ENCODE measurements at regions not wholly inside any gene's neighbourhood (a gene's known extent, or its start where the extent isn't known, plus 50 kb on each side); places are given as distances from the start of the nearest gene placed in this dataset.

DNA sequence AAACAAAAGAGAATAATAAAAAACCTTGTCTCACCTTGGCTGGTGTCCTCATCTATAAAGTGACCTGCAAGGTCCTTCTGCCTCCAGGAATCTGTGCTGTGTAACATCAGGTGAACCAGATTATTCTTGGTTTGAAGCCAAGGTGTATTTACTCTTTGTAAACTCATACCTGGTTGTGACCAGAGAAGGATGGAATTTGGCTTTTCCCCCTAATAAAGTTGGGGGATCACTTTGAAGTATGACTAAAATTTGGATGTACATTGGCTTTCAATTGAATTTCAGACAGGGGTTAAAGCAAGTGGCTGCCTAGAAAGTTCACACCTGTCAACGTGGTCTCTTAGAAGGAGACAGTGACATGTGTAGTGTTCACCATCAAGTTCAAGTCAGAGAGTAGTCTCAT is 100.1 kb downstream of the SCP2D1 start:
- Histone ChIP-seq H3K9ac (ENCODE audit: low read length in 5 of 5) (no peak overlapping the region), H3K4me1 (ENCODE audit: control insufficient read depth in 5 of 5, insufficient read depth in 5 of 5, low read length in 5 of 5) (no peaks in the 10 kb centered on the region), H3K27ac (ENCODE audit: low read depth, low read length) (no peak overlapping the region), H3K27me3 (ENCODE audit: control insufficient read depth in 5 of 5, insufficient read depth in 4 of 5, low read length in 5 of 5) (no peaks in the 10 kb centered on the region), H3K36me3 (ENCODE audit: control insufficient read depth in 5 of 5, insufficient read depth in 5 of 5, low read length in 5 of 5) (no peaks in the 10 kb centered on the region), H3K4me3 (ENCODE audit: low read depth in 1 of 5, low read length in 5 of 5) (no peak overlapping the region), H3K9me3 (ENCODE audit: control insufficient read depth in 5 of 5, low read length in 5 of 5) (no peaks in the 10 kb centered on the region)

DNA sequence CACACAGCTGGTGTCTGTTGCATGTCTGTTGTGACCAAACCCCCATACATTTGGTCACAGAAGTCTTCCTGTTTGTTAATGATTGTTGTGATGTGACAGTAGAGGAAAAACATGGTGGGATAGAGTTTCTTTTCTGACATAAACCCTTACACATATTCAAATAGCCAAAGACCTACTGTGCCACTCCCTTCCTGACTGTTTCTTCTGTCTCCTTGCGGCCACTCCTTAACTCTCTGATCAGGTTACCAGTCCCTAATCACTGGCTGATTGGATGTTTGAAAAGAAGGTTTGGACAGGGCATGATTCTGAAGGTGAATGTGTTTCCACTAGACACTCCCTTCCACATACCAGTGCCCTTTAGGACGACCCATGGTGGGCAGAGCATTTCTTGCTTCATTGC is 101.2 kb downstream of the SCP2D1 start:
- Histone ChIP-seq H3K9me3 (ENCODE audit: control insufficient read depth in 5 of 5, low read length in 5 of 5) (no peaks in the 10 kb centered on the region), H3K4me1 (ENCODE audit: control insufficient read depth in 5 of 5, insufficient read depth in 5 of 5, low read length in 5 of 5) (no peaks in the 10 kb centered on the region), H3K9ac (ENCODE audit: low read length in 5 of 5) (no peak overlapping the region), H3K36me3 (ENCODE audit: control insufficient read depth in 5 of 5, insufficient read depth in 5 of 5, low read length in 5 of 5) (no peaks in the 10 kb centered on the region), H3K27ac (ENCODE audit: low read depth, low read length) (no peak overlapping the region), H3K27me3 (ENCODE audit: control insufficient read depth in 5 of 5, insufficient read depth in 4 of 5, low read length in 5 of 5) (no peaks in the 10 kb centered on the region), H3K4me3 (ENCODE audit: low read depth in 1 of 5, low read length in 5 of 5) (no peak overlapping the region)

DNA sequence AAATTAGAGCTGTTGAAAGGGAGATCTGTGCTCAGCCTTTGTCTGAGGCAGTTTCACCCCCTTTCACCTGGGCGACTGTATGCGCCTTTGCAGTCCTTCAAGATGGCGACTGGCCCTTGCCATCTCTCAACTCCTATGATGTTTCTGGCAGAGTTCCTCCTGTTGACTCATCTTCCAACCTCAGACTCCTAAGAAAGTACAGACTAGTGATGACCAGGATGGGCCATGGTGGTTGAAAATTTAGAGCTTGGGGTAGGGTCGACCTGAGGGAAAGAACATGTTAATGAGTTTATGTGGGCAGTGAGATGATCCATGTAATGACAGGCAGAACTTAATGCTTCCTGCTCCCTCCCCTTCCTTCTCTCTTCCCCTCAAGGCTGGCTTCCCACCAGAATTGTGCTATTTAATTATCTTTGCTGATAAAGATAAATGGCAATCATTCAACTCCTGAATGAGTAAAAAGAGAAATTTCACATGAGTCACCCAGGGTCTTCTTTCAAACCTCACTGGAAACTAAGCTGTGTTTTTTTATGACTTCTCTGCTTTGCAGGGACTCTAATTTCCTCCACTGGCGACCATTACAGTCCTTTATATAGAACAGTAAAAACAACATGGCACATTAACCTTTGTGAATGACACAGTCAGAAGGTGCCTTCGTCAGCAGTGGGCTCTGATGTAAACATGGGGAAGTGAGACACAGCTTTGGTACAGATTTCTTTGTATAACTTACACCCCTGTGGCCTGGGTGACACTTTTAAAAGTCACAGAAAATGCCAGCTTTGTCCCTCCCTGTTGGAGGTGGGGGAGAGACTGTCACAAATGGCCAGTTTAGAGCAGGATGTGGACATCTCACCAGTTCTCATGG is 103.5 kb downstream of the SCP2D1 start:
- Histone ChIP-seq H3K4me1 (ENCODE audit: control insufficient read depth in 5 of 5, insufficient read depth in 5 of 5, low read length in 5 of 5) (no peaks in the 10 kb centered on the region), H3K4me3 (ENCODE audit: low read depth in 1 of 5, low read length in 5 of 5) (no peak overlapping the region), H3K27ac (ENCODE audit: low read depth, low read length) (no peak overlapping the region)

DNA sequence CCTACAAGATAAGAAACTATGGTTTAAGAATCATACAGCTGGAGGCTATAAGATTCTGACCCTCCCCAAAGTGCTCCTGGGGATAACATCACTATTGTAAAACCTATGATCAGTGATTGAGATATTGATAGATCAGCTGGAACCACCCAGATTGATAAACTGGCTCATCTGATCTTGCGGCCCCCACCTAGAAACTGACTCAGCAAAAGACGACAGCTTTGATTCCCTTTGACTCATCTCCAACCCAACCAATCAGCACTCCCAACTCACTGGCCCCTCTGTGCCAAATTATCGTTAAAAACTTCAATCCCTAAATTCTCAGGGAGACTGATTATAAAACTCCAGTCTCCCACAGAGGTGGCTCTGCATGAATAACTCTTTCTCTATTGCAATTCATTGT is 106.4 kb downstream of the SCP2D1 start:
- Histone ChIP-seq H3K27me3 (ENCODE audit: control insufficient read depth in 5 of 5, insufficient read depth in 4 of 5, low read length in 5 of 5) (no peaks in the 10 kb centered on the region), H3K27ac (ENCODE audit: low read depth, low read length) (no peak overlapping the region), H3K9me3 (ENCODE audit: control insufficient read depth in 5 of 5, low read length in 5 of 5) (no peaks in the 10 kb centered on the region), H3K4me1 (ENCODE audit: control insufficient read depth in 5 of 5, insufficient read depth in 5 of 5, low read length in 5 of 5) (no peaks in the 10 kb centered on the region), H3K36me3 (ENCODE audit: control insufficient read depth in 5 of 5, insufficient read depth in 5 of 5, low read length in 5 of 5) (no peaks in the 10 kb centered on the region), H3K9ac (ENCODE audit: low read length in 5 of 5) (no peak overlapping the region), H3K4me3 (ENCODE audit: low read depth in 1 of 5, low read length in 5 of 5) (no peak overlapping the region)

More for the DNA sequence above, 103.5 kb downstream of the SCP2D1 start:
- Histone ChIP-seq H3K9me3 (ENCODE audit: control insufficient read depth in 5 of 5, low read length in 5 of 5) (no peaks in the 10 kb centered on the region), H3K27me3 (ENCODE audit: control insufficient read depth in 5 of 5, insufficient read depth in 4 of 5, low read length in 5 of 5) (no peaks in the 10 kb centered on the region), H3K9ac (ENCODE audit: low read length in 5 of 5) (no peak overlapping the region), H3K36me3 (ENCODE audit: control insufficient read depth in 5 of 5, insufficient read depth in 5 of 5, low read length in 5 of 5) (no peaks in the 10 kb centered on the region)

- Histone ChIP-seq H3K9ac (ENCODE audit: low read length in 5 of 5) (no peak overlapping the region), H3K4me1 (ENCODE audit: control insufficient read depth in 5 of 5, insufficient read depth in 5 of 5, low read length in 5 of 5) (no peaks in the 10 kb centered on the region), H3K27ac (ENCODE audit: low read depth, low read length) (no peak overlapping the region), H3K4me3 (ENCODE audit: low read depth in 1 of 5, low read length in 5 of 5) (no peak overlapping the region), H3K27me3 (ENCODE audit: control insufficient read depth in 5 of 5, insufficient read depth in 4 of 5, low read length in 5 of 5) (no peaks in the 10 kb centered on the region), H3K9me3 (ENCODE audit: control insufficient read depth in 5 of 5, low read length in 5 of 5) (no peaks in the 10 kb centered on the region), H3K36me3 (ENCODE audit: control insufficient read depth in 5 of 5, insufficient read depth in 5 of 5, low read length in 5 of 5) (no peaks in the 10 kb centered on the region)
Observed at GRCh38 chr20:18921291-18921690, 107.7 kb downstream of the SCP2D1 start.

GRCh38 chr20:18922251-18922650 is 108.7 kb downstream of the SCP2D1 start:
- no peaks in the 10 kb centered on the region for H3K9me3 ChIP-seq (ENCODE audit: control insufficient read depth in 5 of 5, low read length in 5 of 5)
- H3K4me3 ChIP-seq (ENCODE audit: low read depth in 1 of 5, low read length in 5 of 5) = no peak overlapping the region
- H3K9ac ChIP-seq (ENCODE audit: low read length in 5 of 5) = no peak overlapping the region
- H3K4me1 ChIP-seq (ENCODE audit: control insufficient read depth in 5 of 5, insufficient read depth in 5 of 5, low read length in 5 of 5) = no peaks in the 10 kb centered on the region
- no peak overlapping the region for H3K27ac ChIP-seq (ENCODE audit: low read depth, low read length)
- H3K36me3 ChIP-seq (ENCODE audit: control insufficient read depth in 5 of 5, insufficient read depth in 5 of 5, low read length in 5 of 5) = no peaks in the 10 kb centered on the region
- no peaks in the 10 kb centered on the region for H3K27me3 ChIP-seq (ENCODE audit: control insufficient read depth in 5 of 5, insufficient read depth in 4 of 5, low read length in 5 of 5)

GRCh38 chr20:18922898-18923297 is 109.3 kb downstream of the SCP2D1 start:
- Histone ChIP-seq H3K9me3 (ENCODE audit: control insufficient read depth in 5 of 5, low read length in 5 of 5) (no peaks in the 10 kb centered on the region), H3K36me3 (ENCODE audit: control insufficient read depth in 5 of 5, insufficient read depth in 5 of 5, low read length in 5 of 5) (no peaks in the 10 kb centered on the region), H3K4me1 (ENCODE audit: control insufficient read depth in 5 of 5, insufficient read depth in 5 of 5, low read length in 5 of 5) (no peaks in the 10 kb centered on the region), H3K4me3 (ENCODE audit: low read depth in 1 of 5, low read length in 5 of 5) (no peak overlapping the region), H3K27ac (ENCODE audit: low read depth, low read length) (no peak overlapping the region), H3K9ac (ENCODE audit: low read length in 5 of 5) (no peak overlapping the region), H3K27me3 (ENCODE audit: control insufficient read depth in 5 of 5, insufficient read depth in 4 of 5, low read length in 5 of 5) (no peaks in the 10 kb centered on the region)

GRCh38 chr20:18926965-18927364 is 113.4 kb downstream of the SCP2D1 start:
- Histone ChIP-seq H3K4me3 (ENCODE audit: low read depth in 1 of 5, low read length in 5 of 5) (no peak overlapping the region), H3K27ac (ENCODE audit: low read depth, low read length) (no peak overlapping the region), H3K9me3 (ENCODE audit: control insufficient read depth in 5 of 5, low read length in 5 of 5) (no peaks in the 10 kb centered on the region), H3K27me3 (ENCODE audit: control insufficient read depth in 5 of 5, insufficient read depth in 4 of 5, low read length in 5 of 5) (no peaks in the 10 kb centered on the region), H3K36me3 (ENCODE audit: control insufficient read depth in 5 of 5, insufficient read depth in 5 of 5, low read length in 5 of 5) (no peaks in the 10 kb centered on the region), H3K4me1 (ENCODE audit: control insufficient read depth in 5 of 5, insufficient read depth in 5 of 5, low read length in 5 of 5) (no peaks in the 10 kb centered on the region), H3K9ac (ENCODE audit: low read length in 5 of 5) (no peak overlapping the region)

- no peaks in the 10 kb centered on the region for H3K27me3 ChIP-seq (ENCODE audit: control insufficient read depth in 5 of 5, insufficient read depth in 4 of 5, low read length in 5 of 5)
- no peak overlapping the region for H3K9ac ChIP-seq (ENCODE audit: low read length in 5 of 5)
- no peak overlapping the region for H3K27ac ChIP-seq (ENCODE audit: low read depth, low read length)
Observed at GRCh38 chr20:18928626-18929025, 115.0 kb downstream of the SCP2D1 start.

DNA sequence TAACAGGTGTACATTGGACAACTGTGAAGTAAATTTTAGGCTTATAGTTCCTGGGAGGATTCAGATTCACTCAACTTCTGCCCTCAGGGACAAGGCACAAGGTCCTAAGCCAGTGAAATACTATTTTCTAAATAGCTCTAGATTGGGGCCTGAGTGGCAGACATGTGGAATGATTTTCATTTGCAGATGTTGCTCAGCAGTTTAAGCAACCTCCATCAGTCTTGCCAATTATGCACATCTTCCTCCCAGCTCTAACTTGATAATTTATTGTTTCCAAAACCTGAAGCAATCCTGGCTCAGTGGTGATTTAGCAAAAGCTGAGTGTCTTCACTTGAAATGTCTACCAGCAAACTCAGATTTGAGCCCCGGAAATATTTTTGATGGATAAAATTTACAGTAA is 116.2 kb downstream of the SCP2D1 start:
- no peaks in the 10 kb centered on the region for H3K4me1 ChIP-seq (ENCODE audit: control insufficient read depth in 5 of 5, insufficient read depth in 5 of 5, low read length in 5 of 5)
- H3K36me3 ChIP-seq (ENCODE audit: control insufficient read depth in 5 of 5, insufficient read depth in 5 of 5, low read length in 5 of 5) = no peaks in the 10 kb centered on the region
- H3K27me3 ChIP-seq (ENCODE audit: control insufficient read depth in 5 of 5, insufficient read depth in 4 of 5, low read length in 5 of 5) = no peaks in the 10 kb centered on the region
- H3K9me3 ChIP-seq (ENCODE audit: control insufficient read depth in 5 of 5, low read length in 5 of 5) = peaks cover 0 to 10% (median 0%) of the 10 kb centered on the region in 5 donors
- H3K9ac ChIP-seq (ENCODE audit: low read length in 5 of 5) = no peak overlapping the region
- no peak overlapping the region for H3K27ac ChIP-seq (ENCODE audit: low read depth, low read length)
- H3K4me3 ChIP-seq (ENCODE audit: low read depth in 1 of 5, low read length in 5 of 5) = no peak overlapping the region

More at GRCh38 chr20:18928626-18929025, 115.0 kb downstream of the SCP2D1 start:
- Histone ChIP-seq H3K9me3 (ENCODE audit: control insufficient read depth in 5 of 5, low read length in 5 of 5) (peaks cover 0 to 9% (median 0%) of the 10 kb centered on the region in 5 donors), H3K4me3 (ENCODE audit: low read depth in 1 of 5, low read length in 5 of 5) (no peak overlapping the region), H3K4me1 (ENCODE audit: control insufficient read depth in 5 of 5, insufficient read depth in 5 of 5, low read length in 5 of 5) (no peaks in the 10 kb centered on the region), H3K36me3 (ENCODE audit: control insufficient read depth in 5 of 5, insufficient read depth in 5 of 5, low read length in 5 of 5) (no peaks in the 10 kb centered on the region)
